Stimulated activated CD4-positive, alpha-beta T cell treated with anti-CD3 and anti-CD28 coated beads, Interleukin-15, amount 100 ng/mL, for 24 hours (primary cell): ENCODE measurements at regions not wholly inside any gene's neighbourhood (a gene's known extent, or its start where the extent isn't known, plus 50 kb on each side); places are given as distances from the start of the nearest gene placed in this dataset.
"Not testable (repeated sequence)": the region's sequence is repeated elsewhere in the genome, so short reads cannot be mapped to it uniquely, and the experiment has no call there.

Experiments used
- DNase-seq: peaks from one replicate; pipeline ENCODE4 v3.0.0-alpha.2; 2020

DNA sequence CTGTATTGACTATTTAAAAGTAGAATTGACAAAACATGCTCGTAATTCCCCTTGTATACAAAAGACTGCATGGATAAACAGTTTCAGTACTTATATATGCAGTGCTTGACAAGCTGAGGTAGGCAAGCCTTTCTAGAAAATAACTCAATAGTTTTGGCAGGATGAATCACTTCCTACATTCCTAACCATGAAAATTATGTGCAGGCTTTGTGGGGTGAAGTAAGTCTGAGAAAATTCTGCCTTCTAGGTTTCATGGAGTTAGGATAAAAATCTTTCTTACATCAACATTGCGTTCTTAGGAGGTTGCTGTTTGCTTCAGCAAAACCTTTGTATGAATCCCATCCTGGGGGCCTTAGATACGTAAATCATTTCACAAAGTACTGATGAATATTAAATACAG, 801.4 kb upstream of the EYS start:
- DNase-seq = no peak

DNA sequence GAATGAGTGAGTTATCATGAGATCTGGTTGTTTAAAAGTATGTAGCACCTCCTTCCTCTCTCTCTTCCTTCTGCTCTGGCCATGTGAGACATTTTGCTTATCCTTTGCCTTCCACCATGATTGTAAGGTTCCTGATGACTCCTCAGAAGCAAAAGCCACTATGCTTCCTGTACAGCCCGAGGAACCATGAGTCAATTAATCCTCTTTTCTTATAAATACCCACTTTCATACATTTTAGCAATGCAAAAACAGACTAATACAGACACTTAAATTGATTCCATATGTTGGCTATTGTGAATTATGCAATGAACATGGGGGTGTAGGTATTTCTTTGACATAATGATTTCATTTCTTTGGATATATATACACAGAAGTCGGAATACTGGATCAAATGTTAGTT, 792.8 kb upstream of the EYS start:
- no peak for DNase-seq

DNA sequence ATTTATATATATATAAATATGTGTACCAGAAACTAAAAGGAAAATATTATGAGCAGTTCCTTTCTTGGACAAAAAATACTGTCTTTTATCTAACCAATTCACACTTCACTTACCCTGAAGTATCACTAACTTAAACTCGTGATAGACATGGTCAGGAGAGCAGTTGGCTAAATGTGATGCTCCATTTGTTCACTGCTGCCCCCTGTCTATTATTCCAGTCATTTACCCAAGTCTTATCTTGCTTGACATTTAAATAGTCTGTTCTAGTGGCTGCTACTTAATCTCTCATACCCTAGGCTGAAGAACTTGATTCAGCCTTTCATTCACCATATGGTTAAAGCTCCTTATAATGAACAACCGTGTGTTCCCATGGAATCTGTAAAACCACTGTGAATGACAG, 789.6 kb upstream of the EYS start:
- DNase-seq = no peak

DNA sequence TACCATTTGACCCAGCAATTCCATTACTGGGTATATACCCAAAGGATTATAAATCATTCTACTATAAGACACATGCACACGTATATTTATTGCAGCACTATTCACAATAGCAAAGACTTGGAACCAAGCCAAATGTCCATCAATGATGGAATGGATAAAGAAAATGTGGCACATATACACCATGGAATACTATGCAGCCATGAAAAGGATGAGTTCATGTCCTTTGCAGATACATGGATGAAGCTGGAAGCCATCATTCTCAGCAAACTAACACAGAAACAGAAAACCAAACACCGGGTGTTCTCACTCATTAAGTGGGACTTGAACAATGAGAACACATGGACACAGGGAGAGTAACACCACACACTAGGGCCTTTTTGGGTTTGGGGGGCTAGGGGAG, 787.6 kb upstream of the EYS start:
- not testable (repeated sequence) for DNase-seq

DNA sequence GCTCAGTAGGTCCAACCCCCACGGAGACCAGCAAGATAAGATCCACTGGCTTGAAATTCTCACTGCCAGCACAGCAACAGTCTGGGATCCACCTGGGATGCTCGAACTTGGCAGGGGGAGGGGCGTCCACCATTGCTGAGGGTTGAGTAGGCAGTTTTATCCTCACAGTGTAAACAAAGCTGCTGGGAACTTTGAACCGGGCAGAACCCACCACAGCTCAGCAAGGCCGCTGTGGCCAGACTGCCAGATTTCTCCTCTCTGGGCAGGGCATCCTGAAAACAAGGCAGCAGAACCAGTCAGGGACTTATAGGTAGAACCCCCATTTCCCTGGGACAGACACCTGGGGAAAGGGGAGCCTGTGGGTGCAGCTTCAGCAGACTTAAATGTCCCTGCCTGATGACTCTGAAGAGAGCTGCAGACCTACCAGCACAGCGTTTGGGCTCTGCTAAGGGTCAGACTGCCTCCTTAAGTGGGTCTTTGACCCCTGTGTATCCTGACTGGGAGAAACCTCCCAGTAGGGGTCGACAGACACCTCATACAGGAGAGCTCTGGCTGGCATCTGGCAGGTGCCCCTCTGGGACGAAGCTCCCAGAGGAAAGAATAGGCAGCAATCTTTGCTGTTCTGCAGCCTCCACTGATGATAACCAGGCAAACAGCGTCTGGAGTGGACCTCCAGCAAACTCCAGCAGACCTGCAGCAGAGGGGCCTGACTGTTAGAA, 782.4 kb upstream of the EYS start:
- DNase-seq = no peak

DNA sequence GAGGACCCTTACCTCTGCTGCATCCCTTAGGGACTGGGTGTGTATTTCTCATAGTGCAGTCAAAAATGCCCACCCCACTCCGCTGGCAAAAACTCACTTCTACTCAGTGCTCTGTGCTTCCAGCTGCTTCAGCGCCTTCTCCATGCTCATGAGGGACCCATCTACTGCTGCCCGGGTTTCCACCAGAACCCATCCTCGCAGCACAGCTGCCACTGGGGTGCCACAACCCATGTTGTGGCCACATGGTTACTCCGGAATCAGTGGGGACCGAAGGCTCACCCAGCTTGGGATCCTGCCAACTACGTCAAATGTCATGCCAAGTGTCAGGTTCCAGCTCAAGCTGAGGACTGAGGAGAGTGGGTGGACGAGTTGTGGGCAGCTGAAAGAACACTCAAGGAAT, 774.2 kb upstream of the EYS start:
- DNase-seq = no peak

DNA sequence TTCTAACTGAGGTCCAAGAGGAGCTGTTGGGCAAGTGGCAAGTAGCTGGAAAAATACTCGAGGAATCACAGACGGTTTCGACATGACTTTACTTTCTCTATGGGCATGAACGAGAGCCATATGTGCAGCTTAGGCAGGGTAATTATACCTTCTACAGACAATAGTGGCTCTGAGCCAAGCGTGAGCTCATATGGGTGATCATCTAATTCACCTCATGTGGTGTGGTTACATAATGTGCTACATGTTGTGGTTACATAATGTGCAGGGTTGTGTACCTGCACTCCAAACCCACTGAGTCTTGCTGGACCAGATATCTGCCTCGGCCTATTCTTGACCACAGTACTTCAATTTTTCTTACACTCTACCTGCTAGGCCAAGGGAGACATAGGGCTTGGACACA, 771.7 kb upstream of the EYS start:
- DNase-seq = no peak

DNA sequence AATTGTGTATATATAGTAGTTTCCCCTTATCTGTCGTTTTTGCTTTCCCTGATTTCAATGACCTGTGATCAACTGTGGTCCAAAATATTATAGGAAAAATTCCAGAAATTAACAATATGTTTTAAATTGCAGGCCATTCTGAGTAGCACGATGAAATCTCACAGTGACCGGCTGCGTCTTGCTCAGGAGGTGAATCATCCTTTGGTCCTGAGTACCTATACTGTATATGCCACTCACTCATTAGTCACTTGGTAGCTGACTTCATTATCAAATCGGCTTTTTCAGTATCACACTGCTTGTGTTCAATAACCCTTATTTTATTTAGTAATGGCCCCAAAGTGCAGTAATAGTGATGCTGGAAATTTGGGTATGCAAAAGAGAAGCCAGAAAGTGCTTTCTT, 728.3 kb upstream of the EYS start:
- DNase-seq = no peak

DNA sequence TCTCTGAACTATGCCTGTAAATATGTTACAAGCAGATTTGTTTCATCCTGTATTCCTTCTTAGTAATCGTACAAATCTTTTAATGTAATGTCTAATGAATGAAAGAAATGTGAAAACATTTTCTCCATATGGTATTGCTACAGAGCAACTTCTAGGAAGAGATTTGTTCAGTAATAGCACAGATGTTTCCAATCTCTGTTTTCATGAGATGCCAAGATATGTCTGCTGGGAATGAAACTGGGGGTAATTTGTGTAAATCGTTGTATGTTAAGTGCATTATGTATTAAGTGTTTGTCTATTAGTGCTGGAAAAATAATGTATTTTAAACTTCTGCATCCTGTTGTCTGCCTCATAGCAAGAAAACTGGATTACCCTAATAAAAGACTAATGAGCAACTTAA, 722.2 kb upstream of the EYS start:
- DNase-seq = no peak

DNA sequence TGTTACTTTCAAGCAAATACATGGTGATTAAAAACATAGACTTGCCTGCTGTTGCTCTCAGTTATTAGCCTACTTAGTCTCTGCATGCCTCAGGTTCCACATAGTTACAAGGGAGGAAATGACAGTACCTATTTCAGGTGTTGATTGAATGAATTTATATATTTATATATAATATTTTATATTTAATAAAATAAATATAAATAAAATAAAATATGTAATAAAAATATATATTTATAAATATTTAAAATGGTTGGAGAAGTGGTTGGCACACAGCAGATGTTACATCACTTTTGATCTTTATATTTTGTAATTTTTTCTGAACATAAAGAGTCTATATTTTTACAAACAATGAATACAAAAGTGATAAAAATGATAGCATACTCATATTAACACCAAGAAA, 716.0 kb upstream of the EYS start:
- DNase-seq = no peak

DNA sequence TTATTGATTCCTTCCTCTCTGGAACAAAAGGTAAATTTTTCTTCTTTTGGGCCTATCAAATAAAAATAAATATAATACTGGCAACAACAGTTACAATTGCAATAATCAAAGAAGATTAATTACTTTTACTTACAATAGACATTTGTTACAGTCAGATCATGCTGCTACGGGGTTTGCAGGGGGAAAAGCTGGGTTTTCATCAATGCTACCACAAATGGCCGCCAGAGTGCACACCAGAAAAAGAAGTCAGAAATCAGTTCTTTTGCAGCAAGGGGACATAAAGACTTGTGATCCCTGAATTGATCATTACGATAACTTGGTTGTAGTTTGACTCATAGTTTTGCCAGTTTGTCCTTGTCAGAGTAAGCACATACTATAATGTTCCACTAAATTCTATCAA, 714.5 kb upstream of the EYS start:
- no peak for DNase-seq

DNA sequence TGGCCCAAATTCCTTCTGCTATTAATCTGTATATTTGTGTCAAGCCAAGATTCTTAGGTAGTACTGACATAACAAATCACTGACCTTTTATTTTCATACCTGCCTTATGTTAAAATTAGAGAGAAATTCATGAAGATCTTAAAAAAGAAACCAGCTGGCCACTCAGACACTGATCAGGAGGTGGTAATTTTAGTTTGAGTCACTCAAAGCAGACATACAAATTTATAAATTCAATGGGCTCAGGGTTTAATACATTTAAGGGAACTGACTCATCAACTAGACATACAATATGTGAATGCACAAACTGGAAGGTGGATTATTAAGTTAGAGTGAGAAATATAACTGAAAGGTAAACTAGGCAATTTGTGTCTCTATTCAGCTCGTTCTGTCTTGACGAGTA, 711.9 kb upstream of the EYS start:
- DNase-seq = no peak

DNA sequence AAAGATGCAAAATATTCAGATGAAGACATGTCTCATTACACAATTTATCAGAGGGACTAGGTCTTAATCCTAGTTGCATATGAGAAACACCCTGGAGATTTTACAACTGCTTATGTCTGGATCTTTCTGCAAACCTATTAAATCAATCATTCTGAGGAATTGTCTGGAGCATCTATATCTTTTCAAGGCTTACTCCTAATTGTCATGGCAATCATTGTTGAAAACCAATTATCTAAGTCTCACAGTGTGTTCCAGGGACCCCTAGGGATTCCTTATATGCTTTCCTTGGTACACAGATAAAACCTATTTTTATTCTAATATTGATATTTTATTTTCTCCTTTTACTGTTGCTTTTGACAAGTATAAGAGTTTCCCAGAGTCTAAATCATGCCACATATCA, 696.9 kb upstream of the EYS start:
- no peak for DNase-seq

DNA sequence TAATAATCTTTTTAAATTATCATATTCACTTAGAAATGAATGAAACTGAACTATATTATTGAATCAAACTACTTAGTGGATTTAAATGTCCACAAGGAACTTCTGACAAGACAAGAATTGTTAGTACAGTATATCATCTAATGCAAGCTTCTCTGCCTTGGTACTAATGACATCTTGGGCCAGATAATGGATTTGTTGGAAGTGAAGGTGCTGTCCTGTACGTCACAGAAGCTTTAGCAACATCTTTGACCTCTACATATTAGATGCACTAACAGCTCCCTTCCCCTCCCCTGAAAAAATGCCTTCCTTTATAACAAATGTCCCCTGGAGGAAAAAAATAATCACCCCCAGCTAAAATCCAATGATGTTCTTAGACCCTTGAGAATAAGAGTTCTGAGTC, 695.8 kb upstream of the EYS start:
- no peak for DNase-seq

DNA sequence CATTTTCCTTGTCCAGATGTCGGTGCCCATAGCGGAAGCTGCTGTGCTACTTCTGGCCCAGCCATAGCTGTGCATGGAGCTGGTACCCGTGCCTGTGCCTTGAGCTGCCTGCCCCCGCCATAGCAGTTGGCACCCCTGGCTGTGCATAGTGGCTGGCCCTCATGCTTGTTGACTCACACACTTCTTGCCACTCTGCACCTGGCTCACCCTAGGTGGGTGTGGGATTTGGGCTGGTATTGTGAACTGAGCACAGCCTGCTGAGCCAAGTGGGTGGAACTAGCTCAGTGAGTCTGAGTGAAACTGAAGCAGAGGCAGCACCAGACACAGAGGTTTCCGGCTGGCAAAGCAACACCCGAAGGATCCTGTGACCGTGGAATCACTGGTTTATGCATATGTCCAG, 689.5 kb upstream of the EYS start:
- DNase-seq = no peak

DNA sequence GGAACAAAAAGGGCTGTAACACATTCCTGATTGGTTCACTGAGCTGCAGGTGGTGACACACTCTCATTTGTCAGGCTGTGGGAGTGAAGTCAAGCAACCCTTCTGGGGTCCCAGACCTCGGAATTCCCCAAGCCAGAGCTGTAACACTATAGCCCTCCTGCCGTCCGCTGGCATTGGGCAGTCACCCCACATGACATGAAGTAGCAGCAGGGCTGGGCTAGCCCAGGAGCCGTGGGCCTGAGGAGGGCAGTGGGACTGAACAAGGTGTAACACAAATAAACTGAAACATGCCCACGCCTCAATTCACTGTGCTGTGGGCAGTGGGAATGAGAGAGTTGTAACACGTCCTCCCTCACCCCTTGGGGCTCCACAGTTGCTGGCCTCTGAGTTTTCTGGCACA, 689.1 kb upstream of the EYS start:
- no peak for DNase-seq

DNA sequence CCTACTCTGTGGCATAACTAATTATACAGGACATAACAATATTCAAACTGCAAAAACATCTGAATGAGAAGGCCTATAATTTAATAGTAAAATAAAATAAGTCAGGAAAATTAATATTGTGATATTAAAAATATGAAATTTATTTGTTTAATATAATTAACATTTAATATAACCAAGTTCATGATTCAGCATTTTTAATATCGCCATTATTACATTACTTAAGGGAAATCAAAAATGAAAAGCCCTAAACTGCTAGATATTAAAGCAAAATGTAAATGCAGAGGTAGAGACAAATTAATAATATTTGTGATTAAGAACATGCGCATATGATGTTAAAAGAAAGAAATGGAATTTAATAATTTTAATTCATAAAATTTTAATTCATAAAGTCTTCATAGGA, 683.4 kb upstream of the EYS start:
- no peak for DNase-seq

DNA sequence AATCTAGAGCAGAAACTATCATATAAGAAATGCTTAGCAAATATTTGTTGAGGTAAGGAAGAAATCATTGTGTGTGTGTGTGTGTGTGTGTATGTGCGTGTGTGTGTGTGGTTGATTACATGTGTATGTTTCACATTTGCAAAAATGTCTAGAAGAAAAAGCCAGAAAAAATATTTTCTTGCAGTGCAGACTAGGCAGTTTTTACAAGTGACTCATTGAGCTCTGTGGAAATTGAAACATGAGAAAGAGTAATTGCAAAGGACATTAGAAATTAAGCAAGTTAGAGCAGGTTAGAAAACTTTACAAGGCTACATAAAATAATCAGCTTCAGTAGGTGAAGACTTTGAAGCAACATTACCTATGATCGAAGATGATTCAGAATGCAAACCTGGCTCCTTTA, 669.0 kb upstream of the EYS start:
- no peak for DNase-seq

DNA sequence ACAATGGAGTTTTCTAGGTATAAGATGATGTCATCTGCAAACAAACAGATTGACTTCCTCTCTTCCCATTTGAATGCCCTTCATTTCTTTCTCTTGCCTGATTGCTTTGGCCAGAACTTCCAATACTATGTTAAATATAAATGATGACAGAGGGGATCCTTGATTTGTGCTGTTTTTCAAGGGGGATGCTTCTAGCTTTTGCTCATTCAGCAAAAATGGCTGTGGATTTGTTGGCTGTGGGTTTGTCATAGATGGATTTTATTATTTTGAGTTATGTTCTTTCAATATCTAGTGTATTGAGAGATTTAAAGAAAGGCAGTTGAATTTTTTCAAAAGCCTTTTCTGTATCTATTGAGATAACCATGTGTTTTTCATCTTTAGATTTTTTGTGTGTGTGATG, 662.4 kb upstream of the EYS start:
- DNase-seq = no peak

DNA sequence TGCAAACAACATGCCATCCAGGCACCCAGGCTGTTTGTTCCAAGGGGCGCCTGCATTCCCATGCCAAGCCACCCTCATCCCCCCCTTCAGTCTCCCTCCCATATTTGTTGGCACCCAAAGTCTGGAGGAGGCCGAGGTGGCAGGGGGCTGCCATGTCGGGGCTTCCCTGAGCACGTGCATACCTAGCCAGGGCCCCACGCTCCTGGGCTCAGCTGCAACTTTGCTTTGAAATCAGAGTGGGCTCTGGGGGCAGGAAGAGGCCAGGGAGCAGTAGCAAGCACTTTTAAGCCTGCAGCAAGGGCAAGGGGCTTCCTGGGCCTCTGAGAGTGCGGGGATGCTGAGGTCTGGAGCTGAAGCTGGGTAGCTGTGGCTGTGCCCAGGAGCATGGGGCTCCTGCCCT, 655.9 kb upstream of the EYS start:
- DNase-seq = no peak

DNA sequence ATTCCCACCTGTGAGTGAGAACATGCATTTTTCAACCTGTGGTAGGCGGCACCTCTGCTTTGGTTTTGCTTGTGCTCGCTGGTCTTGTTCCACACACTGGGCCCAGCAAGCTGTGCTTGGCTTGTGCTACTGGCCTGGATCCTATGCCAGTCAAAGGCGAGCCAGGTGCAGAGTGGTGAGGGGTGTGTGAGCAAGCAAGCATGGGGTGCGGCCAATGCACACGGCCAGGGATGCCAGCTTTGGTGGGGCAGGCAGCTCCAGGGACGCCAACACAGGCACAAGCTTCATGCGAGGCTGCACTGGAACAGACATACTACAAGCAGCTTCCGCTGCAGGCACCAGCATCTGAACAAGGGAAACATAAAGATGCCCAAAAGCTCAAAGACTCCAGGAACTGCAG, 654.9 kb upstream of the EYS start:
- no peak for DNase-seq

DNA sequence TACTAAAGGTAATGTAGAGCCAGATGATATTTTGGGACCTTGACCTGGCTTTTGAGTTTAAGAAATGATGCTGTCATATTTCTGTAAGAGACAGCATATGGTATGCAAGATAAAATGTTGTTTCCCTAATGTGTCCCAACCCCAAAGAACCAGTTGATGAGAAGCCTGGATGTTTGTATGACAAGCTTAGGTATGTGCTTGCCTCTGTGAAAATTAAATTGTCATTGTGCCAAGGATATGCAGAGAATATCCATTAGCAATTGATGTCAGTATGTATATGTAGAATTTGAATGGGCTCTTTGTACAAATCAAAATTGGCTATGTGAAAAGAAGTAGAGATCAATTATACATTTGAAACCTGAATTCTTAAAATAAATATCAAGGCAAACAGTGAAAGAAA, 650.8 kb upstream of the EYS start:
- DNase-seq = no peak

DNA sequence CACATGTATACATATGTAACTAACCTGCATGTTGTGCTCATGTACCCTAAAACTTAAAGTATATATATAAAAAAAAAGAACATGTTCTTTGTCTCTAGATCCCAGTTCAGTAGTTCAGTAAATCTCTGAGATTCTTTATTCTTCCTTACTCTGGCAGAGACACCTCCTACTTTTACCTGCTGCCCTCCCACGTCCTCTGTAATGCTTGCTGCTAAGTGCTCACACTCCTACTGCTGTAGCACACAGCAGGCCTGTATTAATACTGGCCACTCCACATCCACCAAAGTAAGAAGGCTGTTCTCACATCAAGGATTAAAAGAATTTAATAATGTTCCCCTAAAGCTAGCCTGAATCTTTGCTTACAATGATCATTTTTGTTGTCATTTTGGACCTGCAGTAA, 648.4 kb upstream of the EYS start:
- DNase-seq = no peak

DNA sequence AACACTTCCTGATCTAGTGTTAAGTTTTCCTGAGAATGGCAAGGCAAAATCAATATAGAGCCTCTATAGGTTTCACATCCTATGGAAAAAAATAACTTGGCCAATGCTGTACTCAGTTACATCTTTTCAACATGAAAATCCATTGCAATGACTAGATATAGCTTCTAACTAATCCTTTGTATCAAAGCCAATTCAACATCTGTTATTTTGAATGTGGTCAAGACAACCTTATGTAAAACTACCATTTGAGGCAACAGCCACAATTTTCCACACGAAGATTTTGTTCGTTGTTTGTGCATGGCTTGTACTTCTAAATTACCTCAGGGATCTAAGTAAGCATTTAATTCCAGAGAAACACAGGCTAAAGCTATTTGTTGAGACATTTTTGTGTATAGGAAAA, 637.8 kb upstream of the EYS start:
- no peak for DNase-seq

DNA sequence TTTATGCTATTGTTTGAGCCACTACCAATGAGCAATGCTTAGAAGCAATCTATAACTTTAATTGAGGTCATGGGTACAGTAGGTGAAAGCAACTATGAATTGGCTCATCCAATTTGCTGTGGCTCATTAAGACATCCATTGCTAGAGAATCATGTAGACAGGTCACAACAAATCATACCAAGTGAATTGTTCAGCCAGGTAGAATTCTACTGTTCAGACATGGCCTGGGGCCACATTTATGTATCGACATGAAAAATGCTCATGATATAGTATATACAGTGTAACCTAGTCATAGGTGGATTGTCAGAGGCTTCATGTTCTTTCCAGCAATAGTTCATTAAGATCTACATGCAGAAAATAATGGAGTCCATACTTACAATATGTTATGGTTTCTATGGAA, 633.7 kb upstream of the EYS start:
- DNase-seq = no peak

DNA sequence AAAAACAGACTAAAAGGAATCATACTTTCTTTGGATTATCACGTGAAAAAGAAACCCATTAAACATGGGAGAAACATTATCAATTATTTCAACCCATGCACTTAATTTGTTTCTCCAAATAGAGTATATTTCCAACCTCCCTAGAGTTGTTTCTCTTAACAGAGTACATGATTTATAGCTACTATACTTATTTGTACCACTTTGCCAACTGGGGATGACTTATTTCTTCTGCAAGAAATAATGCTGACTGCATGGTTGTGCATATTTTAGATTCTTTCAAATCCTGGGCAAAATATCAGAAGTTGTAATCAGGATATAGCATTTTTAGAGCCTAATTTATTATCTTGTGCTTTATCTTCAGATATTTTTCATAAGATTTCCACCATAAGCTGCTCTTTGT, 629.1 kb upstream of the EYS start:
- no peak for DNase-seq
